Prostate gland (tissue), 2 donors: ENCODE measurements at regions not wholly inside any gene's neighbourhood (a gene's known extent, or its start where the extent isn't known, plus 50 kb on each side); places are given as distances from the start of the nearest gene placed in this dataset.

Source experiments
- POLR2A ChIP-seq: fragments of 450-650 bp; IDR thresholded peaks from one replicate; pipeline ENCODE4 v1.6.1; 2016; ENCODE audit warnings: antibody characterized with exemption, mild to moderate bottlenecking
- TF ChIP-seq, protein P1 (sequence below), 4 experiments: fragments of 200-600 bp in 2 of 4; fragments of 450-650 bp in 2 of 4; sonication (generic) in 2 of 4; IDR thresholded peaks; 1 replicate in 3 of 4; 2 replicates in 1 of 4; pipeline ENCODE4 v1.5.1; 2016 to 2019; ENCODE audit warnings: antibody characterized with exemption in 4 of 4, mild to moderate bottlenecking in 2 of 4, moderate library complexity in 2 of 4

DNA sequence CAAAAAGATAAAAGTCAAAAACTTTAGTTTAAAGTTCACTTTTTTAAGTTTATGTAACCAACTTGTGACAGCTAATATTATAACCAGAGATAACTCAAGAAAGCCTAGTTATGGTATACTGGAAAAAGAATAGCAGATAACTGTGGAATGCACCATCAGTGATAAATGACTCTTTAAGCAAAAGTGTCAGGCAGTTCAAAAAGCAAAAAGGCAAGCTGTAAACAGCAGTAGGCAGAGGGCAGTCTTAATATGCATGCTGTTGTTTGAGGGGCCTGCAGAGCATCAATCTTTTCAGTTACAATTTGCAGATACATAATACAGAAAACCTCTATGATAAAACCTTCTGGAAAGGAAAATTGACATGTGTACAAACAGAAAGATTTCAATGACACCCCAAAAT is 81.8 kb upstream of the JADE1 start:
- TF ChIP-seq, protein P1, sequence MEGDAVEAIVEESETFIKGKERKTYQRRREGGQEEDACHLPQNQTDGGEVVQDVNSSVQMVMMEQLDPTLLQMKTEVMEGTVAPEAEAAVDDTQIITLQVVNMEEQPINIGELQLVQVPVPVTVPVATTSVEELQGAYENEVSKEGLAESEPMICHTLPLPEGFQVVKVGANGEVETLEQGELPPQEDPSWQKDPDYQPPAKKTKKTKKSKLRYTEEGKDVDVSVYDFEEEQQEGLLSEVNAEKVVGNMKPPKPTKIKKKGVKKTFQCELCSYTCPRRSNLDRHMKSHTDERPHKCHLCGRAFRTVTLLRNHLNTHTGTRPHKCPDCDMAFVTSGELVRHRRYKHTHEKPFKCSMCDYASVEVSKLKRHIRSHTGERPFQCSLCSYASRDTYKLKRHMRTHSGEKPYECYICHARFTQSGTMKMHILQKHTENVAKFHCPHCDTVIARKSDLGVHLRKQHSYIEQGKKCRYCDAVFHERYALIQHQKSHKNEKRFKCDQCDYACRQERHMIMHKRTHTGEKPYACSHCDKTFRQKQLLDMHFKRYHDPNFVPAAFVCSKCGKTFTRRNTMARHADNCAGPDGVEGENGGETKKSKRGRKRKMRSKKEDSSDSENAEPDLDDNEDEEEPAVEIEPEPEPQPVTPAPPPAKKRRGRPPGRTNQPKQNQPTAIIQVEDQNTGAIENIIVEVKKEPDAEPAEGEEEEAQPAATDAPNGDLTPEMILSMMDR (IDR thresholded peaks at IDR 0.05), result no peak
- no peak for TF ChIP-seq POLR2A
